Upper lobe of left lung (tissue), 4 donors: ENCODE measurements at regions not wholly inside any gene's neighbourhood (a gene's known extent, or its start where the extent isn't known, plus 50 kb on each side); places are given as distances from the start of the nearest gene placed in this dataset.

ENCODE experiments used
- CTCF ChIP-seq, 6 experiments: fragments of 450-650 bp in 4 of 6; fragments of 200-600 bp in 2 of 6; sonication (generic) in 2 of 6; IDR thresholded peaks; one replicate each; pipeline ENCODE4 v1.5.1; 2016 to 2019; ENCODE audit warnings: antibody characterized with exemption in 6 of 6
- POLR2AphosphoS5 ChIP-seq, 2 donors: sonication (generic); formaldehyde crosslinking; IDR thresholded peaks; one replicate each; pipeline ENCODE4 v1.5.1; 2017; ENCODE audit warnings: antibody characterized with exemption in 2 of 2

GRCh38 chr20:51319522-51319921 lies 223.0 kb downstream of the NFATC2 start:
- TF ChIP-seq CTCF (IDR thresholded peaks at IDR 0.05) = no peak
- TF ChIP-seq POLR2AphosphoS5 (IDR thresholded peaks at IDR 0.05) = no peak
